ENCODE measurements at regions not wholly inside any gene's neighbourhood (a gene's known extent, or its start where the extent isn't known, plus 50 kb on each side); places are given as distances from the start of the nearest gene placed in this dataset.

- no peaks in the 10 kb centered on the region for H4K20me1 ChIP-seq (ENCODE audit: control insufficient read depth, extremely low read depth, insufficient read depth, low read length)
- no peak overlapping the region for H2AFZ ChIP-seq (ENCODE audit: low read length)
- no peaks in the 10 kb centered on the region for H3K9me3 ChIP-seq (ENCODE audit: control insufficient read depth, insufficient read depth, low read depth, low read length)
- no peak overlapping the region for H3K4me3 ChIP-seq (replicated peaks in 1 of 4; ENCODE audit: control extremely low read depth in 1 of 4, insufficient read depth in 1 of 4, low read depth in 3 of 4, low read length in 4 of 4)
- H3K27ac ChIP-seq (ENCODE audit: insufficient read depth, low read length) = no peak overlapping the region
- H3K4me2 ChIP-seq (ENCODE audit: extremely low read depth, insufficient read depth, low read length) = no peak overlapping the region
- no peaks in the 10 kb centered on the region for H3K79me2 ChIP-seq (ENCODE audit: control insufficient read depth, insufficient read depth, low read length)
- H3K4me1 ChIP-seq (ENCODE audit: control insufficient read depth, extremely low read depth, insufficient read depth, low read length) = no peaks in the 10 kb centered on the region
- H3K27me3 ChIP-seq (ENCODE audit: control insufficient read depth, insufficient read depth, low read length) = no peaks in the 10 kb centered on the region
- no peaks in the 10 kb centered on the region for H3K36me3 ChIP-seq (ENCODE audit: control insufficient read depth, insufficient read depth, low read length)
- peak; percentile 12 to 20 for DNase-seq (ENCODE audit: low read depth in 2 of 2)
- no peak overlapping the region for H3K9ac ChIP-seq (ENCODE audit: insufficient read depth, low read length)
- TF ChIP-seq CTCF (conservative IDR thresholded peaks at IDR 0.05 in 1 of 2, IDR thresholded peaks at IDR 0.05 in 1 of 2; ENCODE audit: low read depth in 1 of 2, low read length in 2 of 2) = peak; percentile 35 to 36
- no peak for TF ChIP-seq EZH2 (IDR thresholded peaks at IDR 0.05; ENCODE audit: low read length, missing control alignments)
Observed at GRCh38 chr12:107564946-107565345, 120.7 kb upstream of the PWP1 start.

- Histone ChIP-seq H3K9me3 (ENCODE audit: control insufficient read depth, insufficient read depth, low read depth, low read length) (no peaks in the 10 kb centered on the region), H3K79me2 (ENCODE audit: control insufficient read depth, insufficient read depth, low read length) (no peaks in the 10 kb centered on the region), H4K20me1 (ENCODE audit: control insufficient read depth, extremely low read depth, insufficient read depth, low read length) (no peaks in the 10 kb centered on the region), H3K9ac (ENCODE audit: insufficient read depth, low read length) (no peak overlapping the region), H3K4me3 (replicated peaks in 1 of 4; ENCODE audit: control extremely low read depth in 1 of 4, insufficient read depth in 1 of 4, low read depth in 3 of 4, low read length in 4 of 4) (no peak overlapping the region), H3K4me1 (ENCODE audit: control insufficient read depth, extremely low read depth, insufficient read depth, low read length) (no peaks in the 10 kb centered on the region), H3K27me3 (ENCODE audit: control insufficient read depth, insufficient read depth, low read length) (no peaks in the 10 kb centered on the region), H2AFZ (ENCODE audit: low read length) (no peak overlapping the region), H3K36me3 (ENCODE audit: control insufficient read depth, insufficient read depth, low read length) (no peaks in the 10 kb centered on the region), H3K27ac (ENCODE audit: insufficient read depth, low read length) (no peak overlapping the region), H3K4me2 (ENCODE audit: extremely low read depth, insufficient read depth, low read length) (no peak overlapping the region)
- TF ChIP-seq EZH2 (IDR thresholded peaks at IDR 0.05; ENCODE audit: low read length, missing control alignments) = no peak
- DNase-seq (ENCODE audit: low read depth in 2 of 2) = no peak
Observed at GRCh38 chr12:107565551-107565950, 120.0 kb upstream of the PWP1 start.

GRCh38 chr12:107567876-107568619, 117.6 kb upstream of the PWP1 start:
- no peaks in the 10 kb centered on the region for H3K79me2 ChIP-seq (ENCODE audit: control insufficient read depth, insufficient read depth, low read length)
- no peak overlapping the region for H3K27ac ChIP-seq (ENCODE audit: insufficient read depth, low read length)
- TF ChIP-seq CTCF (conservative IDR thresholded peaks at IDR 0.05 in 1 of 2, IDR thresholded peaks at IDR 0.05 in 1 of 2; ENCODE audit: low read depth in 1 of 2, low read length in 2 of 2) (no peak), EZH2 (IDR thresholded peaks at IDR 0.05; ENCODE audit: low read length, missing control alignments) (no peak)
- H4K20me1 ChIP-seq (ENCODE audit: control insufficient read depth, extremely low read depth, insufficient read depth, low read length) = no peaks in the 10 kb centered on the region
- no peaks in the 10 kb centered on the region for H3K9me3 ChIP-seq (ENCODE audit: control insufficient read depth, insufficient read depth, low read depth, low read length)
- H3K36me3 ChIP-seq (ENCODE audit: control insufficient read depth, insufficient read depth, low read length) = no peaks in the 10 kb centered on the region
- no peak overlapping the region for H3K9ac ChIP-seq (ENCODE audit: insufficient read depth, low read length)
- no peaks in the 10 kb centered on the region for H3K27me3 ChIP-seq (ENCODE audit: control insufficient read depth, insufficient read depth, low read length)
- no peaks in the 10 kb centered on the region for H3K4me1 ChIP-seq (ENCODE audit: control insufficient read depth, extremely low read depth, insufficient read depth, low read length)
- H2AFZ ChIP-seq (ENCODE audit: low read length) = no peak overlapping the region
- no peak overlapping the region for H3K4me2 ChIP-seq (ENCODE audit: extremely low read depth, insufficient read depth, low read length)
- no peak overlapping the region for H3K4me3 ChIP-seq (replicated peaks in 1 of 4; ENCODE audit: control extremely low read depth in 1 of 4, insufficient read depth in 1 of 4, low read depth in 3 of 4, low read length in 4 of 4)
- no peak for DNase-seq (ENCODE audit: low read depth in 2 of 2)

Measured in fibroblast of lung (primary cell).